ENCODE measurements at regions not wholly inside any gene's neighbourhood (a gene's known extent, or its start where the extent isn't known, plus 50 kb on each side); places are given as distances from the start of the nearest gene placed in this dataset.

- peak; percentile 54 for DNase-seq
- TF ChIP-seq, protein P1, sequence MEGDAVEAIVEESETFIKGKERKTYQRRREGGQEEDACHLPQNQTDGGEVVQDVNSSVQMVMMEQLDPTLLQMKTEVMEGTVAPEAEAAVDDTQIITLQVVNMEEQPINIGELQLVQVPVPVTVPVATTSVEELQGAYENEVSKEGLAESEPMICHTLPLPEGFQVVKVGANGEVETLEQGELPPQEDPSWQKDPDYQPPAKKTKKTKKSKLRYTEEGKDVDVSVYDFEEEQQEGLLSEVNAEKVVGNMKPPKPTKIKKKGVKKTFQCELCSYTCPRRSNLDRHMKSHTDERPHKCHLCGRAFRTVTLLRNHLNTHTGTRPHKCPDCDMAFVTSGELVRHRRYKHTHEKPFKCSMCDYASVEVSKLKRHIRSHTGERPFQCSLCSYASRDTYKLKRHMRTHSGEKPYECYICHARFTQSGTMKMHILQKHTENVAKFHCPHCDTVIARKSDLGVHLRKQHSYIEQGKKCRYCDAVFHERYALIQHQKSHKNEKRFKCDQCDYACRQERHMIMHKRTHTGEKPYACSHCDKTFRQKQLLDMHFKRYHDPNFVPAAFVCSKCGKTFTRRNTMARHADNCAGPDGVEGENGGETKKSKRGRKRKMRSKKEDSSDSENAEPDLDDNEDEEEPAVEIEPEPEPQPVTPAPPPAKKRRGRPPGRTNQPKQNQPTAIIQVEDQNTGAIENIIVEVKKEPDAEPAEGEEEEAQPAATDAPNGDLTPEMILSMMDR (IDR thresholded peaks at IDR 0.05; ENCODE audit: low read depth, low read length, missing control alignments): peak; percentile 46
- in situ Hi-C loops (cut with HindIII; ENCODE audit: low pct_ligation_motif_present, low sequenced_read_pairs): no loop called here
- H3K36me3 ChIP-seq (replicated peaks): no peaks in the 10 kb centered on the region
- no peaks in the 10 kb centered on the region for H3K27me3 ChIP-seq (replicated peaks)
- no peak overlapping the region for H3K4me3 ChIP-seq (ENCODE audit: low read depth, low read length)
- H3K27ac ChIP-seq: no peak overlapping the region
Measured at GRCh38 chr6:148166339-148166968, 176.2 kb upstream of the SASH1 start.

GRCh38 chr6:148169706-148170105 lies 172.9 kb upstream of the SASH1 start:
- in situ Hi-C loops (cut with HindIII; ENCODE audit: low pct_ligation_motif_present, low sequenced_read_pairs): no loop called here
- H3K27me3 ChIP-seq (replicated peaks): no peaks in the 10 kb centered on the region
- H3K27ac ChIP-seq: no peak overlapping the region
- H3K36me3 ChIP-seq (replicated peaks): no peaks in the 10 kb centered on the region
- TF ChIP-seq, protein P1 (IDR thresholded peaks at IDR 0.05; ENCODE audit: low read depth, low read length, missing control alignments): no peak
- DNase-seq: no peak
- no peak overlapping the region for H3K4me3 ChIP-seq (ENCODE audit: low read depth, low read length)

- Histone ChIP-seq H3K4me3 (ENCODE audit: low read depth, low read length) (no peak overlapping the region), H3K36me3 (replicated peaks) (no peaks in the 10 kb centered on the region), H3K27me3 (replicated peaks) (no peaks in the 10 kb centered on the region), H3K27ac (no peak overlapping the region)
- no peak for DNase-seq
- TF ChIP-seq, protein P1 (IDR thresholded peaks at IDR 0.05; ENCODE audit: low read depth, low read length, missing control alignments): no peak
- in situ Hi-C loops (cut with HindIII; ENCODE audit: low pct_ligation_motif_present, low sequenced_read_pairs): no loop called here
Measured at GRCh38 chr6:148170286-148170685, 172.4 kb upstream of the SASH1 start.

GRCh38 chr6:148173548-148173947 lies 169.1 kb upstream of the SASH1 start:
- Histone ChIP-seq H3K27ac (no peak overlapping the region), H3K4me3 (ENCODE audit: low read depth, low read length) (no peak overlapping the region), H3K27me3 (replicated peaks) (no peaks in the 10 kb centered on the region), H3K36me3 (replicated peaks) (no peaks in the 10 kb centered on the region)
- in situ Hi-C loops (cut with HindIII; ENCODE audit: low pct_ligation_motif_present, low sequenced_read_pairs): no loop called here
- TF ChIP-seq, protein P1 (IDR thresholded peaks at IDR 0.05; ENCODE audit: low read depth, low read length, missing control alignments): no peak
- no peak for DNase-seq

GRCh38 chr6:148175550-148176188 lies 167.0 kb upstream of the SASH1 start:
- Histone ChIP-seq H3K27ac (no peak overlapping the region), H3K4me3 (ENCODE audit: low read depth, low read length) (no peak overlapping the region), H3K27me3 (replicated peaks) (no peaks in the 10 kb centered on the region), H3K36me3 (replicated peaks) (no peaks in the 10 kb centered on the region)
- DNase-seq: no peak
- in situ Hi-C loops (cut with HindIII; ENCODE audit: low pct_ligation_motif_present, low sequenced_read_pairs): loop anchor here (25.0 kb wide), 1 partner anchor 287 kb away; no protein-coding TSS in a partner anchor
- TF ChIP-seq, protein P1 (IDR thresholded peaks at IDR 0.05; ENCODE audit: low read depth, low read length, missing control alignments): no peak

Data from brain microvascular endothelial cell (primary cell).